ENCODE measurements at regions not wholly inside any gene's neighbourhood (a gene's known extent, or its start where the extent isn't known, plus 50 kb on each side); places are given as distances from the start of the nearest gene placed in this dataset.

DNA sequence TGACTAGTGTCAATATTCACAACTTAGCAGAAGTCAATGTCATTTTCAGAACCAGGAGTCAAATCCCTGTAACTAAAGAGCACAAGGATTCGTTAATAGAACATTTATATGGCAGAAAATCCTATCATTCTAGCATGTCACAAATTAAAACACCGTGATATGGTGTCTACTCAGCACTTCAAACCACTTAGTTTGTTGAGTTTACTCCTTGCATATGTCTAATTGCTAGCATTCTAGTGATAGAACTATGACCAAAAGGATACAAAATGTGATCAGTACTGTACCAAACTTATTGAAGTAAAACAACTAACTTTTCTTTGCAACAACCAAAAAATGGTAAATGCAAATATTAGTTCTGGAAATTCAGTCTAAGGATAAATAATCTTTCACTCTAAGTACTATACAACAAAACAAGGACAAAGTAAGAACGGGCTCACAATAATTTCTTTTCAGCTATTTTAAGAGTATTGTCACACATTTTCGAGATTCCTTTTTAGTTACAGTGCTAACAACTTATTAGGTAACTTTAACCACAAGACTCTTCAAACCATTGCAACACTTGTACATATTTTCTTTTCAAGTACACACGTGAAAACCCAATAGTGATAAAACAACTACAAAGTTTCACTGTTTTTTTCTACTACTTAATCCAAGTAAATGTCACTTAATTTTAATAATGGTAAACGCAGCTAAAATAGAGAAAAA, 845.2 kb upstream of the CDH10 start:
- no peak for DNase-seq (ENCODE audit: low spot score)
- POLR2A ChIA-PET (ENCODE audit: low non-redundant PET) = no interaction called here

DNA sequence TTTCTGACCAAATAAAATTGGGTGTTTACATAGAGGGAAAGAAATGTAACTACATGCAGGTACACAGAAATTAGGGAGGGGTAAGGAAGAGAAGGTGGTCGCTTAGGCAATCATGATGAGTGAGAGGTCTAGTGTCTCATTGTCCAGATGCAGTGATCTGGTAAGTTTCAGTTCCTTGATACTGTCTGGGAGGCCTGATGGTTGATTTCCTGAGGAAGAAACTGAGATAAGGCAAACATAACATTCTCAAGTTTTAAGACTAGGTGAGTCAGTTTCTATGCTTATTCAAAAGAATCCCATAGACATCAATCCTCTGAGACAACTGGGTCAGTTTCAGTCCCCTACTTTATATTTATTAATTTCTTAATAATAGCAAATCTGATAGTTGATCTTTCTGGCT, 843.3 kb upstream of the CDH10 start:
- ChIA-PET CTCF (no interaction called here), POLR2A (ENCODE audit: low non-redundant PET) (no interaction called here)
- Histone ChIP-seq H3K9me3 (ENCODE audit: low read depth, low read length, poor library complexity, severe bottlenecking) (no peaks in the 10 kb centered on the region), H3K27me3 (replicated peaks; ENCODE audit: insufficient read depth, low read depth, low read length, poor library complexity) (no peaks in the 10 kb centered on the region), H3K27ac (ENCODE audit: low read depth, low read length, poor library complexity, severe bottlenecking) (no peak overlapping the region), H3K4me3 (ENCODE audit: low read depth, low read length, poor library complexity, severe bottlenecking) (no peak overlapping the region), H3K4me1 (ENCODE audit: insufficient read depth, low read length, poor library complexity, severe bottlenecking) (no peaks in the 10 kb centered on the region), H3K36me3 (ENCODE audit: insufficient read depth, low read length, poor library complexity, severe bottlenecking) (no peaks in the 10 kb centered on the region)
- no peak for DNase-seq (ENCODE audit: low spot score)
- TF ChIP-seq, protein P1, sequence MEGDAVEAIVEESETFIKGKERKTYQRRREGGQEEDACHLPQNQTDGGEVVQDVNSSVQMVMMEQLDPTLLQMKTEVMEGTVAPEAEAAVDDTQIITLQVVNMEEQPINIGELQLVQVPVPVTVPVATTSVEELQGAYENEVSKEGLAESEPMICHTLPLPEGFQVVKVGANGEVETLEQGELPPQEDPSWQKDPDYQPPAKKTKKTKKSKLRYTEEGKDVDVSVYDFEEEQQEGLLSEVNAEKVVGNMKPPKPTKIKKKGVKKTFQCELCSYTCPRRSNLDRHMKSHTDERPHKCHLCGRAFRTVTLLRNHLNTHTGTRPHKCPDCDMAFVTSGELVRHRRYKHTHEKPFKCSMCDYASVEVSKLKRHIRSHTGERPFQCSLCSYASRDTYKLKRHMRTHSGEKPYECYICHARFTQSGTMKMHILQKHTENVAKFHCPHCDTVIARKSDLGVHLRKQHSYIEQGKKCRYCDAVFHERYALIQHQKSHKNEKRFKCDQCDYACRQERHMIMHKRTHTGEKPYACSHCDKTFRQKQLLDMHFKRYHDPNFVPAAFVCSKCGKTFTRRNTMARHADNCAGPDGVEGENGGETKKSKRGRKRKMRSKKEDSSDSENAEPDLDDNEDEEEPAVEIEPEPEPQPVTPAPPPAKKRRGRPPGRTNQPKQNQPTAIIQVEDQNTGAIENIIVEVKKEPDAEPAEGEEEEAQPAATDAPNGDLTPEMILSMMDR (conservative IDR thresholded peaks at IDR 0.05; ENCODE audit: low read depth, low read length) = no peak
- no peak for TF ChIP-seq EZH2 (IDR thresholded peaks at IDR 0.05; ENCODE audit: borderline replicate concordance, low read depth, low read length, poor library complexity, severe bottlenecking)
- intact Hi-C loops (cut with micrococcal nuclease; ENCODE audit: unreplicated experiment) = no loop called here
- BruUV-seq (replicated peaks) = no TSS peak

More for the DNA sequence above, 845.2 kb upstream of the CDH10 start:
- intact Hi-C loops (cut with micrococcal nuclease; ENCODE audit: unreplicated experiment) = no loop called here
- Histone ChIP-seq H3K4me1 (ENCODE audit: insufficient read depth, low read length, poor library complexity, severe bottlenecking) (no peaks in the 10 kb centered on the region), H3K36me3 (ENCODE audit: insufficient read depth, low read length, poor library complexity, severe bottlenecking) (no peaks in the 10 kb centered on the region), H3K27me3 (replicated peaks; ENCODE audit: insufficient read depth, low read depth, low read length, poor library complexity) (no peaks in the 10 kb centered on the region), H3K27ac (ENCODE audit: low read depth, low read length, poor library complexity, severe bottlenecking) (no peak overlapping the region), H3K4me3 (ENCODE audit: low read depth, low read length, poor library complexity, severe bottlenecking) (no peak overlapping the region), H3K9me3 (ENCODE audit: low read depth, low read length, poor library complexity, severe bottlenecking) (no peaks in the 10 kb centered on the region)
- CTCF ChIA-PET = no interaction called here
- no TSS peak for BruUV-seq (replicated peaks)
- no peak for TF ChIP-seq EZH2 (IDR thresholded peaks at IDR 0.05; ENCODE audit: borderline replicate concordance, low read depth, low read length, poor library complexity, severe bottlenecking)
- TF ChIP-seq, protein P1 (conservative IDR thresholded peaks at IDR 0.05; ENCODE audit: low read depth, low read length) = no peak

DNA sequence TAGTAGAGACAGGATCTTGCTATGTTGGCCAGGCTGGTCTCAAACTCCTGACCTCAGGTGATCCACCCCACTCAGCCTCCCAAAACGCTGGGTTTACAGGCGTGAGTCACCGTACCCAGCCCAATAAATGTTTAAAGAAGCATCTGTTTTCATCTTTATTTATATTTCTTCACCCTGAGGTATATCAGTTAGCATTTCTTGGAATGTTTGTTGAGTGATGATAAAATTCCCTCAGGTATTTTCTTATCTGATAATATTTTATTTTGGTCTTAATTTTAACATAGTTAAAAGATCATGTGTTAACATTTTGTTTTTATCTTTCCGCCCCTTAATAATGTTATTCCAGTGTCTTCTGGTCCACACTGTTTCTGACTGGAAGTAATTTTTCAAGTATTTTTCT, 839.6 kb upstream of the CDH10 start:
- POLR2A ChIA-PET (ENCODE audit: low non-redundant PET) = no interaction called here
- Histone ChIP-seq H3K4me3 (ENCODE audit: low read depth, low read length, poor library complexity, severe bottlenecking) (no peak overlapping the region), H3K4me1 (ENCODE audit: insufficient read depth, low read length, poor library complexity, severe bottlenecking) (no peaks in the 10 kb centered on the region), H3K36me3 (ENCODE audit: insufficient read depth, low read length, poor library complexity, severe bottlenecking) (no peaks in the 10 kb centered on the region), H3K27me3 (replicated peaks; ENCODE audit: insufficient read depth, low read depth, low read length, poor library complexity) (no peaks in the 10 kb centered on the region), H3K27ac (ENCODE audit: low read depth, low read length, poor library complexity, severe bottlenecking) (no peak overlapping the region), H3K9me3 (ENCODE audit: low read depth, low read length, poor library complexity, severe bottlenecking) (no peaks in the 10 kb centered on the region)
- intact Hi-C loops (cut with micrococcal nuclease; ENCODE audit: unreplicated experiment) = no loop called here
- TF ChIP-seq, protein P1 (conservative IDR thresholded peaks at IDR 0.05; ENCODE audit: low read depth, low read length) = no peak
- TF ChIP-seq EZH2 (IDR thresholded peaks at IDR 0.05; ENCODE audit: borderline replicate concordance, low read depth, low read length, poor library complexity, severe bottlenecking) = no peak
- CTCF ChIA-PET = no interaction called here
- no peak for DNase-seq (ENCODE audit: low spot score)
- BruUV-seq (replicated peaks) = no TSS peak

Measured in A673 (cell line).